Heart right ventricle (tissue), 16 donors: ENCODE measurements at regions not wholly inside any gene's neighbourhood (a gene's known extent, or its start where the extent isn't known, plus 50 kb on each side); places are given as distances from the start of the nearest gene placed in this dataset.

ENCODE experiments used
- ATAC-seq, 8 donors: fragments of 200-7000 bp; cut with Tn5 transposase; one replicate each; pipeline ENCODE4 v1.9.1; 2020; ENCODE audit warnings: mild to moderate bottlenecking in 8 of 8, moderate library complexity in 8 of 8, moderate number of reproducible peaks in 1 of 8
- DNase-seq, 2 donors: peaks; one replicate each; pipeline ENCODE4 v3.0.0-alpha.2; 2020
- H3K27ac ChIP-seq, 10 donors: fragments of 200-600 bp; sonication (generic) in 2 of 10; one replicate each; pipeline versions ENCODE4 v1.5.0 to v1.8.0; 2020 to 2022; ENCODE audit warnings: mild to moderate bottlenecking in 3 of 10
- H3K27me3 ChIP-seq, 7 donors: fragments of 200-600 bp; one replicate each; pipeline ENCODE4 v1.8.0; 2021 to 2022; ENCODE audit warnings: mild to moderate bottlenecking in 2 of 7
- H3K36me3 ChIP-seq, 9 donors: fragments of 200-600 bp; sonication (generic) in 1 of 9; one replicate each; pipeline versions ENCODE4 v1.5.0 to v1.8.0; 2020 to 2022; ENCODE audit warnings: mild to moderate bottlenecking in 2 of 9
- H3K4me1 ChIP-seq, 9 donors: fragments of 200-600 bp; sonication (generic) in 1 of 9; one replicate each; pipeline versions ENCODE4 v1.5.0 to v1.8.0; 2020 to 2022; ENCODE audit warnings: mild to moderate bottlenecking in 4 of 9
- H3K4me3 ChIP-seq, 10 donors: fragments of 200-600 bp; sonication (generic) in 2 of 10; one replicate each; pipeline versions ENCODE4 v1.5.0 to v1.8.0; 2020 to 2022; ENCODE audit warnings: mild to moderate bottlenecking in 7 of 10, moderate library complexity in 2 of 10
- H3K9me3 ChIP-seq, 11 donors: fragments of 200-600 bp in 10 of 11; sonication (generic) in 2 of 11; one replicate each; pipeline versions ENCODE4 v1.5.0 to v1.8.0; 2013 to 2022; ENCODE audit warnings: mild to moderate bottlenecking in 2 of 11, control low read depth in 1 of 11, moderate library complexity in 1 of 11
- WGBS, 2 donors: extraction: QIAGEN DNeasy Blood & Tissue Kit; methylation state at CpG; one replicate each; pipeline ENCODE4 v1.1.7; 2013; ENCODE audit warnings: inconsistent platforms in 1 of 2; 5-methylcytosine and 5-hydroxymethylcytosine counted together
- intact Hi-C, 10 donors: fragments of 100-400 bp; cut with DNase I; formaldehyde crosslinking; loops; one replicate each; pipeline versions ENCODE4 v1.11.1 to v1.14.2; 2022
- TF ChIP-seq, protein P1 (sequence below), 9 donors: fragments of 200-600 bp; sonication (generic) in 2 of 9; IDR thresholded peaks; one replicate each; pipeline versions ENCODE4 v1.5.0 to v1.8.0; 2021 to 2022; ENCODE audit warnings: antibody characterized with exemption in 9 of 9, mild to moderate bottlenecking in 5 of 9, moderate library complexity in 1 of 9
- donor health status: Arrhythmogenic right ventricular cardiomyopathy.
- donor health status: ischemic (EF 13 %, LVEDD 7.1; RV severe dilation, severe dysfunction).
- donor health status: healthy with polysubstance abuse.
- donor health status: DM: no; HTN: yes; CAD: no.
- donor health status: DM: no; HTN: no; CAD: no.
- donor health status: ischemic (EF 25% LVEDD 6.9; RV normal size, moderate dysfunction).
- donor health status: ischemic (EF 25% LVEDD 5.7; RV mildly dilated, moderate dysfunction).
- donor health status: healthy.
- donor health status: DM: yes; HTN: yes; CAD: no.
- donor health status: Ischemic cardiomyopathy.
- donor health status: ischemic (EF 35%, LVEDD 5.7; RV mildly dilated, moderate dysfunction).
- donor health status: nonischemic (EF 11% LVEDD 7.7; RV severe dilation, severe dysfunction).
- donor health status: DM: yes; HTN: yes; CAD: no.
- donor health status: PGD.
- donor health status: ischemic (EF 29% LVEDD 5.4; RV normal size, mild dysfunction).
- donor health status: nonischemic (EF 23%, LVEDD 6.1; RV moderate dilation, normal function).

DNA sequence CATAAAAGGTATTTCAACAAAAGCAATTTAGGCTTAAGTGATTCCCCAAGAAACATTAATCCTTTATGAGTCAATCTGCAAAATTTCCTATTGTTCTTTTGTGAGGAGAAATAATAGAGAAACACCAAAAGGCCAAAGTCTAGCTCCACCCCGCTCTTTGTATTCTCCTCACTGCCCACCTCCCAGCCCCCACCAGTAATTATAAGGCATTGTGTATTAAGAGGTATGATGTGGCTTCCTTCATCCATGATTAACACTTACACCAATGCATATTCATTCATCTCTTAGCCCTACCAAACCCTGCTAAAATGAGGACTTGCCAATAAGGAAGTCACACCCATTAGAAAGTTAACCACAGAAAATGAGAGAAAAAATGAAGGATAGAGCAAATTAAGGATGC, 105.3 kb upstream of the SPATA31D4 start:
- DNase-seq, result no peak
- Histone ChIP-seq H3K27me3 (peaks cover 0 to 10% (median 3%) of the 10 kb centered on the region in 7 donors), H3K4me3 (no peak overlapping the region), H3K36me3 (no peaks in the 10 kb centered on the region), H3K27ac (no peak overlapping the region), H3K4me1 (peaks cover 0 to 35% (median 3%) of the 10 kb centered on the region in 9 donors), H3K9me3 (no peaks in the 10 kb centered on the region)
- WGBS, 2 donors, result 90 to 91% methylated on average over 1 of the region's 1 CpG
- ATAC-seq, result no peak
- TF ChIP-seq, protein P1, sequence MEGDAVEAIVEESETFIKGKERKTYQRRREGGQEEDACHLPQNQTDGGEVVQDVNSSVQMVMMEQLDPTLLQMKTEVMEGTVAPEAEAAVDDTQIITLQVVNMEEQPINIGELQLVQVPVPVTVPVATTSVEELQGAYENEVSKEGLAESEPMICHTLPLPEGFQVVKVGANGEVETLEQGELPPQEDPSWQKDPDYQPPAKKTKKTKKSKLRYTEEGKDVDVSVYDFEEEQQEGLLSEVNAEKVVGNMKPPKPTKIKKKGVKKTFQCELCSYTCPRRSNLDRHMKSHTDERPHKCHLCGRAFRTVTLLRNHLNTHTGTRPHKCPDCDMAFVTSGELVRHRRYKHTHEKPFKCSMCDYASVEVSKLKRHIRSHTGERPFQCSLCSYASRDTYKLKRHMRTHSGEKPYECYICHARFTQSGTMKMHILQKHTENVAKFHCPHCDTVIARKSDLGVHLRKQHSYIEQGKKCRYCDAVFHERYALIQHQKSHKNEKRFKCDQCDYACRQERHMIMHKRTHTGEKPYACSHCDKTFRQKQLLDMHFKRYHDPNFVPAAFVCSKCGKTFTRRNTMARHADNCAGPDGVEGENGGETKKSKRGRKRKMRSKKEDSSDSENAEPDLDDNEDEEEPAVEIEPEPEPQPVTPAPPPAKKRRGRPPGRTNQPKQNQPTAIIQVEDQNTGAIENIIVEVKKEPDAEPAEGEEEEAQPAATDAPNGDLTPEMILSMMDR (IDR thresholded peaks at IDR 0.05), result no peak
- intact Hi-C loops, result no loop called here

DNA sequence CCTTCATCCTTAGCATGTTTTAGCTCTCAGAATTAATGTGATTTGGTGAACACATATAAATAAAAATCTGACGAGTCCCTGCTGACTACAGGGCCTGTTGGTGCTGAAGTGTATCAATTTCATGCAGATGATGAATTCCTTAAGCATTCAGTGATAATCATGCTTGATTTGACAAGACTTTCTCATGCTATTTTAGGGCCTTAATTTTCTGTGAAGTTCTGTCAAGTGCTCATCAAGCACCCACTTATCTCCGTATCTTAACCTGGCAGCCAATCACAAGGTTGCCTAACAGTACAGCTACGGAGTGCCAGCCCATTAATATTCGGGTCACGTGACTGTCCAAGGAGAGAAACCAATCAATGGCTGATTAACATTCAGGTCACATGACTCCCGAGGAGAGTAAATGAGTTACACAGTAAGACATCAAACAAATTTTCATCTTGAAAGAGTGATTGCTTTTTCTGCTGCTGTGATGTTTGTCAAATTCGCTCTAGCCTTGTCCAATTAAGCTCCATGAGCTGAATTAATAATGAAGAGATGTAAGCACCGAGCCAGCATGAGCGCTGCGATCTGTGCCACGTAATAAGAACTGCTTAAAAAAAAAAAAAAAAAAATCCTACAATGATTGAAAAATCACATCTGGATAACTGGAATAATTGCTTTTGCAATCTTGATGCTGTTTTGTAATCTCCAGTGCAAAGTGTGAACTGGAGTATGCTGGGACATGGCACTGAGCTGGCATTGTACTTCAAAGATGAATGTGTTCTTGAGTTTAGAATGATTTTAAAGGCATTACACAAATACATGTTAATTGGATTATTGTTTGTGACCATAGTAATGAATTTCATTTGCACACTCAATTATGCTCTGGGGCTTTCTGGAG, 104.3 kb upstream of the SPATA31D4 start:
- DNase-seq, result no peak
- TF ChIP-seq, protein P1 (IDR thresholded peaks at IDR 0.05), result no peak
- Histone ChIP-seq H3K9me3 (no peaks in the 10 kb centered on the region), H3K4me1 (peaks cover 0 to 35% (median 3%) of the 10 kb centered on the region in 9 donors), H3K4me3 (no peak overlapping the region), H3K27me3 (peaks cover 0 to 9% (median 5%) of the 10 kb centered on the region in 7 donors), H3K27ac (no peak overlapping the region), H3K36me3 (no peaks in the 10 kb centered on the region)
- 78 to 80% methylated on average over 11 of the region's 11 CpGs for WGBS, 2 donors
- no peak for ATAC-seq
- intact Hi-C loops, result no loop called here

- Histone ChIP-seq H3K27ac (no peak overlapping the region), H3K36me3 (no peaks in the 10 kb centered on the region), H3K4me1 (peaks cover 0 to 31% (median 3%) of the 10 kb centered on the region in 9 donors), H3K9me3 (no peaks in the 10 kb centered on the region), H3K4me3 (no peak overlapping the region), H3K27me3 (peaks cover 0 to 20% (median 11%) of the 10 kb centered on the region in 7 donors)
- DNase-seq (no peak), ATAC-seq (no peak)
- 94 to 96% methylated on average over 8 of the region's 8 CpGs for WGBS, 2 donors
- intact Hi-C loops, result no loop called here
- TF ChIP-seq, protein P1 (IDR thresholded peaks at IDR 0.05), result no peak
Observed at GRCh38 chr9:81824802-81825730, 103.2 kb upstream of the SPATA31D4 start.

GRCh38 chr9:81825846-81826516, 102.2 kb upstream of the SPATA31D4 start:
- intact Hi-C loops, result loop anchor here in 1 of 10 donors (2.0 kb wide), 1 partner anchor 137 kb away; the partner anchor contains the start of gene TLE1
- DNase-seq, result no peak
- Histone ChIP-seq H3K9me3 (no peaks in the 10 kb centered on the region), H3K27me3 (peaks cover 0 to 29% (median 12%) of the 10 kb centered on the region in 7 donors), H3K36me3 (no peaks in the 10 kb centered on the region), H3K27ac (no peak overlapping the region), H3K4me3 (no peak overlapping the region), H3K4me1 (peaks cover 0 to 23% (median 0%) of the 10 kb centered on the region in 9 donors)
- TF ChIP-seq, protein P1 (IDR thresholded peaks at IDR 0.05), result no peak
- WGBS, 2 donors, result 70 to 80% methylated on average over 3 of the region's 3 CpGs
- peak in 4 of 8 donors; percentile 32 to 51 (median 41) for ATAC-seq
